ENCODE measurements at regions not wholly inside any gene's neighbourhood (a gene's known extent, or its start where the extent isn't known, plus 50 kb on each side); places are given as distances from the start of the nearest gene placed in this dataset.
"Not testable (repeated sequence)": the region's sequence is repeated elsewhere in the genome, so short reads cannot be mapped to it uniquely, and the experiment has no call there.

DNA sequence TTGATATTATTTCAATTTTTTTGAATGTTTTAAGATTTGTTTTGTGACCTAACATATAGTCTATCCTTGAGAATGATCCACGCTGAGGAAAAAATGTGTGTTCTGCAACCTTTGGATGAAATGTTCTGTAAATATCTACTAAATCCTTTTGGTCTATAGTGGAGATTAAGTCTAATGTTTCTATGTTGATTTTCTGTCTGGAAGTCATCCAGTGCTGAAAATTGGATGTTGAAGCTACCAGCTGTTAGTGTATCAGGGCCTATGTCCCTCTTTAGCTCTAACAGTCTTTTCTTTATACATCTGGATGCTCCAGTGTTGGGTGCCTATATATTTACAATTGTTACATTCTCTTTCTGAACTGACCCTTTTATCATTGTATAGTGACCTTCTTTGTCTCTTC is 422.3 kb downstream of the TMEM232 start:
- CTCF ChIA-PET, result no interaction called here
- POLR2A ChIA-PET, result no interaction called here

DNA sequence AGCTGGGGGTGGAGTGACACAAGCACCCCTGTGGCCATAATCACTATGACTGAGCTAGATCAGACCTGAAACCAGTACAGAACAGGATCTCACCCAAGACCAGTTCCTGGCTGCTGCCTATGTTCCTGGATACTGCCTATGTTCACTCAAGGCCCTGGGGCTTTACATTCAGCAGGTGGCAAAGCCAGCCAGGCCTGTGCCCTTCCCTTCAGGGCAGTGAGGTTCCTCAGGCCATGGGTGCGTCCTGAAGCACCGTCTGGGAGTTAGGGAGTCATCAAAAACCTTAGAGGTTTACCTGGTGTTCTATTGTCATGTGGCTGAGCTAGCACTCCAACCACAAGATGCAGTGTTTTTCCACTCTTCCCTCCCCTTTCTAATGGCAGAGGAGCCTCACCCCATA is 419.8 kb downstream of the TMEM232 start:
- no peak for TF ChIP-seq ZNF384 (IDR thresholded peaks at IDR 0.05)
- no peak for TF ChIP-seq SP1 (IDR thresholded peaks at IDR 0.05)
- no peak for TF ChIP-seq L3MBTL2 (conservative IDR thresholded peaks at IDR 0.05)
- TF ChIP-seq HDGF (IDR thresholded peaks at IDR 0.05; ENCODE audit: borderline replicate concordance), result no peak
- no peak for TF ChIP-seq FOXM1 (IDR thresholded peaks at IDR 0.05; ENCODE audit: borderline replicate concordance)
- TF ChIP-seq FOXK2 (IDR thresholded peaks at IDR 0.05), result no peak
- no peak for TF ChIP-seq SUZ12 (IDR thresholded peaks at IDR 0.05)
- no peak for TF ChIP-seq FOXA1 (IDR thresholded peaks at IDR 0.05)
- TF ChIP-seq ELF4 (IDR thresholded peaks at IDR 0.05), result no peak
- TF ChIP-seq, protein P1, sequence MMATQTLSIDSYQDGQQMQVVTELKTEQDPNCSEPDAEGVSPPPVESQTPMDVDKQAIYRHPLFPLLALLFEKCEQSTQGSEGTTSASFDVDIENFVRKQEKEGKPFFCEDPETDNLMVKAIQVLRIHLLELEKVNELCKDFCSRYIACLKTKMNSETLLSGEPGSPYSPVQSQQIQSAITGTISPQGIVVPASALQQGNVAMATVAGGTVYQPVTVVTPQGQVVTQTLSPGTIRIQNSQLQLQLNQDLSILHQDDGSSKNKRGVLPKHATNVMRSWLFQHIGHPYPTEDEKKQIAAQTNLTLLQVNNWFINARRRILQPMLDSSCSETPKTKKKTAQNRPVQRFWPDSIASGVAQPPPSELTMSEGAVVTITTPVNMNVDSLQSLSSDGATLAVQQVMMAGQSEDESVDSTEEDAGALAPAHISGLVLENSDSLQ (IDR thresholded peaks at IDR 0.05), result no peak
- TF ChIP-seq BHLHE40 (IDR thresholded peaks at IDR 0.05; ENCODE audit: borderline replicate concordance), result no peak
- TF ChIP-seq ARNT (IDR thresholded peaks at IDR 0.05), result no peak
- TF ChIP-seq NFRKB (IDR thresholded peaks at IDR 0.05), result no peak
- TF ChIP-seq LEF1 (IDR thresholded peaks at IDR 0.05; ENCODE audit: borderline replicate concordance), result no peak
- CTCF ChIA-PET, result no interaction called here
- POLR2A ChIA-PET, result no interaction called here
- no peak for DNase-seq (ENCODE audit: extremely low spot score)

More for the DNA sequence above, 422.3 kb downstream of the TMEM232 start:
- no peak for DNase-seq (ENCODE audit: extremely low spot score)
- TF ChIP-seq, protein P1 (IDR thresholded peaks at IDR 0.05), result no peak
- no peak for TF ChIP-seq FOXK2 (IDR thresholded peaks at IDR 0.05)
- TF ChIP-seq NFRKB (IDR thresholded peaks at IDR 0.05), result no peak
- no peak for TF ChIP-seq LEF1 (IDR thresholded peaks at IDR 0.05; ENCODE audit: borderline replicate concordance)
- TF ChIP-seq FOXA1 (IDR thresholded peaks at IDR 0.05), result no peak
- TF ChIP-seq FOXM1 (IDR thresholded peaks at IDR 0.05; ENCODE audit: borderline replicate concordance), result no peak
- TF ChIP-seq HDGF (IDR thresholded peaks at IDR 0.05; ENCODE audit: borderline replicate concordance), result no peak

DNA sequence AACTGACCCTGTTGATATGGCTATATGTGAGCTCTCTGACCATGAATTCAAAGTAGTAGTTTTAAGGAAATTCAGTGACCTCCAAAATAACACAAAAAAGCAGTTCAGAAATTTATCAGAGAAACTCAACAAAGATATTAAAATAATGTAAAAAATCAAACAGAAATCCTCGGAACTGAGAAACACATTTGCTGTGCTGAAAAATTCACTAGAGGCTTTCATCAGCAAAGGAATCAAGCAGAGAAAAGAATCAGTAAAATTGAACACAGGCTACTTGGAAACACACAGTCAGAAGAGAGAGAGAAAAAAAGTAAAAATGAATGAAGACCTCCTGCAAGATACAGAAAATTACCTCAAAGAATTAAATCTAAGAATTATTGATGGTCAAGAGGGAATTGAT is 417.2 kb downstream of the TMEM232 start:
- POLR2A ChIA-PET, result no interaction called here
- DNase-seq (ENCODE audit: extremely low spot score), result no peak
- CTCF ChIA-PET, result no interaction called here
- TF ChIP-seq FOXM1 (IDR thresholded peaks at IDR 0.05; ENCODE audit: borderline replicate concordance), result no peak
- no peak for TF ChIP-seq NFRKB (IDR thresholded peaks at IDR 0.05)
- TF ChIP-seq FOXK2 (IDR thresholded peaks at IDR 0.05), result no peak
- no peak for TF ChIP-seq LEF1 (IDR thresholded peaks at IDR 0.05; ENCODE audit: borderline replicate concordance)
- no peak for TF ChIP-seq ARNT (IDR thresholded peaks at IDR 0.05)
- no peak for TF ChIP-seq SUZ12 (IDR thresholded peaks at IDR 0.05)
- no peak for TF ChIP-seq L3MBTL2 (conservative IDR thresholded peaks at IDR 0.05)
- no peak for TF ChIP-seq CTBP1 (IDR thresholded peaks at IDR 0.05; ENCODE audit: borderline replicate concordance)
- no peak for TF ChIP-seq ELF4 (IDR thresholded peaks at IDR 0.05)
- no peak for TF ChIP-seq TARDBP (IDR thresholded peaks at IDR 0.05)
- no peak for TF ChIP-seq BHLHE40 (IDR thresholded peaks at IDR 0.05; ENCODE audit: borderline replicate concordance)

DNA sequence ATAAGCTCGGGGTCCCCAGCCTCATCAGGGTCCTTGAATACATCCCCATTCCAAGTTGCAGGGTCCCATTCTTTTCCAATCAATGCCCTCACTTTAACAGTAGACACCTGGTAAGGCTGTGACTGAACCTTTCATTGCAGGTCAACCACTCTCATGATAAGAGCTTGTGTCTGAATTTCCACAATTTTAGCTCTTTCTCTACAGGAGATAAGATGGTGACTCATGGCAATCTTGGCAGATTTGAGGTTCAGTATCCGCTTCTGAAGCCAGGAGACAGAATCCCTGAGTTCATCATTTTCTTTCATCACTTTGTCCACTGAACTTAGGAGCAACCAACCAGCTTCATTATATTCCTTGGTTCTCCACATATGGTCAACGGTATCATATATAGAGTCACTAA is 409.9 kb downstream of the TMEM232 start:
- DNase-seq (ENCODE audit: extremely low spot score); CTCF ChIA-PET; POLR2A ChIA-PET: not testable (repeated sequence)

DNA sequence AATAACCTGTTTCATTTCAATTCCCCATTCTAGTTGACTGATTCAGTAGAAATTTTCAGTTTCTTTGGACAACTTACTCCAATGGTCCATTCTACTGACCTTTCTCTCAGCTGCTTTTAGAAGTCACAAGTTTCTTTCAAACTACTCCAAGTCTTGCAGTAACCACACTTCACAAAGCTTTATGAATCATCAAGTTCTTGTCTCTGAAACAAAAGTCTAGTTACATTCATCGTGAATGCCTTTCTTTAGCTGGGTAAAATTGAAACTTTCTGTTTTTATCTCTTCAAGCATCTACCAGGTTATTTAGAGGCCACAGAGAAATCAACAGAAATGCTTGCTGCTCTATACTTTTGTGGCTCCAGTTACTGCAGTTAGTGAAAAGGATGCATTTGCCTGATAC is 405.4 kb downstream of the TMEM232 start:
- CTCF ChIA-PET, result no interaction called here
- DNase-seq (ENCODE audit: extremely low spot score), result no peak
- POLR2A ChIA-PET, result no interaction called here
- TF ChIP-seq ARNT (IDR thresholded peaks at IDR 0.05) (no peak), FOXM1 (IDR thresholded peaks at IDR 0.05; ENCODE audit: borderline replicate concordance) (no peak)

DNA sequence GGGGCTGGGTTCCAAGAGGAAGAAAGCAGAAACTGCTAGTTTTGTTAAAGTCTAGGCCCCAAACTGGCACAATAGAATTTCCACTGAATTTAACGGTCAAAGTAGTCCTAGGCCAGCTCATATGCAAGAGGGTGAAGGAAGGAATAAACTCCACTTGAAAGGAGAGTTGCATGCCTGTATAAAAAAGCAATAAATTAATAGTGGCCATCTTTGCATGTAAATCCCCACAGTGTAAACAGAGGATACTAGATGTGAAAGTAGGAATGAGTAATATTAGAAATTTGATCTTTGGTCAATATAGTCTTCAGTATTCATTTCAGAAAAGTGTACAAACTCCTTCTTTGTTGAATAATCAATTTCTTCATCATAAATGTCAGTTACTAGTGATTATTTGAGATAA is 403.1 kb downstream of the TMEM232 start:
- CTCF ChIA-PET, result no interaction called here
- no peak for DNase-seq (ENCODE audit: extremely low spot score)
- TF ChIP-seq FOXA1 (IDR thresholded peaks at IDR 0.05) (no peak), L3MBTL2 (conservative IDR thresholded peaks at IDR 0.05) (no peak), FOXK2 (IDR thresholded peaks at IDR 0.05) (no peak), SP1 (IDR thresholded peaks at IDR 0.05) (no peak), ARNT (IDR thresholded peaks at IDR 0.05) (no peak), TARDBP (IDR thresholded peaks at IDR 0.05) (no peak), NFRKB (IDR thresholded peaks at IDR 0.05) (no peak), CTBP1 (IDR thresholded peaks at IDR 0.05; ENCODE audit: borderline replicate concordance) (no peak), SUZ12 (IDR thresholded peaks at IDR 0.05) (no peak), ELF4 (IDR thresholded peaks at IDR 0.05) (no peak), HDGF (IDR thresholded peaks at IDR 0.05; ENCODE audit: borderline replicate concordance) (no peak), ZNF384 (IDR thresholded peaks at IDR 0.05) (no peak), BHLHE40 (IDR thresholded peaks at IDR 0.05; ENCODE audit: borderline replicate concordance) (no peak), LEF1 (IDR thresholded peaks at IDR 0.05; ENCODE audit: borderline replicate concordance) (no peak)
- TF ChIP-seq, protein P1 (IDR thresholded peaks at IDR 0.05), result no peak
- POLR2A ChIA-PET, result no interaction called here

DNA sequence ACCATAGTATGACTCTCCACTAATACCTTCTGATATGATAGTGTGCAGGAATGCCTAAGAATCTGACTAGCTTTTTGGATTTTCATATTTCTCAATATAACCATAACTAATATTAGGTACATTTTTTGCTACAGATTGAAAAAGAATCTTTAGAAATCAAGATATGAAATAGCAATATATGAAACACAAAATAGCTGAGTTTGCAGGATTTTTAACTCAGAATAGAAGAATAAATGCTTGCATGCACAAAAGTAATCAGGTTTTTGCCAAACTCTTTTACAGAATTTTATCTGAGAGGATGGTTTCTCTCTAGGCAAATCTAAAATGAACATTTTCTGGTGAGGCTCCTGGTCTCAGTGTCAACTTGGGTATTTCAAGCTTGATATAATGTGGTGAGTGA is 402.6 kb downstream of the TMEM232 start:
- POLR2A ChIA-PET, result no interaction called here
- CTCF ChIA-PET, result no interaction called here
- DNase-seq (ENCODE audit: extremely low spot score), result no peak
- TF ChIP-seq L3MBTL2 (conservative IDR thresholded peaks at IDR 0.05), result no peak
- TF ChIP-seq NFRKB (IDR thresholded peaks at IDR 0.05), result no peak
- no peak for TF ChIP-seq ARNT (IDR thresholded peaks at IDR 0.05)
- TF ChIP-seq, protein P1 (IDR thresholded peaks at IDR 0.05), result no peak
- no peak for TF ChIP-seq TARDBP (IDR thresholded peaks at IDR 0.05)
- no peak for TF ChIP-seq FOXM1 (IDR thresholded peaks at IDR 0.05; ENCODE audit: borderline replicate concordance)
- no peak for TF ChIP-seq SUZ12 (IDR thresholded peaks at IDR 0.05)
- TF ChIP-seq SP1 (IDR thresholded peaks at IDR 0.05), result no peak
- no peak for TF ChIP-seq ELF4 (IDR thresholded peaks at IDR 0.05)
- TF ChIP-seq HDGF (IDR thresholded peaks at IDR 0.05; ENCODE audit: borderline replicate concordance), result no peak
- no peak for TF ChIP-seq LEF1 (IDR thresholded peaks at IDR 0.05; ENCODE audit: borderline replicate concordance)
- TF ChIP-seq CTBP1 (IDR thresholded peaks at IDR 0.05; ENCODE audit: borderline replicate concordance), result no peak
- TF ChIP-seq FOXA1 (IDR thresholded peaks at IDR 0.05), result no peak
- TF ChIP-seq BHLHE40 (IDR thresholded peaks at IDR 0.05; ENCODE audit: borderline replicate concordance), result no peak
- no peak for TF ChIP-seq ZNF384 (IDR thresholded peaks at IDR 0.05)
- no peak for TF ChIP-seq FOXK2 (IDR thresholded peaks at IDR 0.05)

All from HEK293T (cell line).